IMR-90 (cell line): ENCODE measurements at regions not wholly inside any gene's neighbourhood (a gene's known extent, or its start where the extent isn't known, plus 50 kb on each side); places are given as distances from the start of the nearest gene placed in this dataset.

Source experiments
- ATAC-seq: fragments of 200-7000 bp; cut with Tn5 transposase; 2 replicates; pipeline ENCODE4 v1.9.1; 2020; ENCODE audit warnings: low read depth, mild to moderate bottlenecking, moderate library complexity
- BruUV-seq: library from RNA; stranded (reverse); fragments of 400-500 nt; replicated peaks from 2 replicates; lab custom pipeline; 2021; lab: Mats Ljungman, UMichigan
- CTCF ChIA-PET: fragments of 300-600 bp; formaldehyde crosslinking; extraction: SDS; loops from one replicate; lab custom pipeline; 2021; ENCODE audit warnings: antibody characterized with exemption; lab: Yijun Ruan, JAX
- POLR2A ChIA-PET: fragments of 300-600 bp; sonication (Branson Sonifier 250); formaldehyde crosslinking; loops from one replicate; lab custom pipeline; 2022; ENCODE audit warnings: antibody characterized with exemption; ENCODE audit not compliant: unreplicated experiment; lab: Charles Lee
- DNase-seq: peaks from one replicate; pipeline ENCODE4 v3.0.0; 2013
- H2AFZ ChIP-seq: replicated peaks from 2 replicates; pipeline ENCODE3; 2013; ENCODE audit warnings: low read length, mild to moderate bottlenecking; ENCODE audit not compliant: poor library complexity
- H2AK5ac ChIP-seq: 2 replicates; pipeline ENCODE4 v1.6.1; 2013; ENCODE audit warnings: low read depth, low read length, inconsistent platforms
- H2AK9ac ChIP-seq: replicated peaks from 2 replicates; pipeline ENCODE3; 2013; ENCODE audit warnings: mild to moderate bottlenecking, low read depth, low read length, moderate library complexity; ENCODE audit not compliant: poor library complexity
- H2BK120ac ChIP-seq: 2 replicates; pipeline ENCODE4 v1.6.1; 2013; ENCODE audit warnings: low read depth, low read length, inconsistent platforms
- H2BK15ac ChIP-seq: 3 replicates; pipeline ENCODE4 v1.6.1; 2013; ENCODE audit warnings: low read depth, low read length, inconsistent platforms
- H2BK20ac ChIP-seq: 2 replicates; pipeline ENCODE4 v1.6.1; 2013; ENCODE audit warnings: low read depth, mild to moderate bottlenecking, inconsistent platforms, low read length, moderate library complexity
- H2BK5ac ChIP-seq: 2 replicates; pipeline ENCODE4 v1.6.1; 2013; ENCODE audit warnings: mild to moderate bottlenecking, low read depth, low read length, inconsistent platforms; ENCODE audit not compliant: poor library complexity, severe bottlenecking
- H3K14ac ChIP-seq: replicated peaks from 2 replicates; pipeline ENCODE4 v1.6.1; 2013; ENCODE audit warnings: low read depth, low read length, inconsistent platforms
- H3K18ac ChIP-seq: 2 replicates; pipeline ENCODE4 v1.6.1; 2013; ENCODE audit warnings: low read depth, low read length, control low read depth
- H3K23ac ChIP-seq: 2 replicates; pipeline ENCODE4 v1.6.1; 2013; ENCODE audit warnings: low read depth, low read length, inconsistent platforms
- H3K27ac ChIP-seq: 2 replicates; pipeline ENCODE4 v1.5.1; 2013; ENCODE audit warnings: mild to moderate bottlenecking, control low read depth, low read length; ENCODE audit not compliant: insufficient read depth
- H3K27me3 ChIP-seq: 2 replicates; pipeline ENCODE4 v1.6.1; 2013; ENCODE audit warnings: low read length; ENCODE audit not compliant: control insufficient read depth, insufficient read depth
- H3K36me3 ChIP-seq: 2 replicates; pipeline ENCODE4 v1.6.1; 2013; ENCODE audit warnings: low read length, mixed read lengths; ENCODE audit not compliant: control insufficient read depth, insufficient read depth
- H3K4ac ChIP-seq: 2 replicates; pipeline ENCODE4 v1.6.1; 2013; ENCODE audit warnings: low read depth, low read length, inconsistent platforms
- H3K4me1 ChIP-seq: 2 replicates; pipeline ENCODE4 v1.6.1; 2013; ENCODE audit warnings: low read length, mixed read lengths; ENCODE audit not compliant: control insufficient read depth, insufficient read depth
- H3K4me2 ChIP-seq: 2 replicates; pipeline ENCODE4 v1.6.1; 2013; ENCODE audit warnings: low read depth, mild to moderate bottlenecking, control low read depth, low read length, moderate library complexity
- H3K4me3 ChIP-seq: 2 replicates; pipeline ENCODE4 v1.5.1; 2013; ENCODE audit warnings: low read depth, mild to moderate bottlenecking, control low read depth, low read length, moderate library complexity; ENCODE audit not compliant: insufficient read depth
- H3K56ac ChIP-seq: 2 replicates; pipeline ENCODE4 v1.6.1; 2013; ENCODE audit warnings: low read length, inconsistent platforms; ENCODE audit not compliant: insufficient read depth; ENCODE audit errors: extremely low read depth
- H3K79me1 ChIP-seq, 2 experiments: 2 replicates each; pipeline ENCODE4 v1.6.1; 2013; ENCODE audit warnings: low read length in 2 of 2, inconsistent platforms in 1 of 2, low read depth in 1 of 2
- H3K9ac ChIP-seq: 2 replicates; pipeline ENCODE4 v1.6.1; 2013; ENCODE audit warnings: low read depth, low read length, control low read depth
- H3K9me1 ChIP-seq: 2 replicates; pipeline ENCODE4 v1.6.1; 2013; ENCODE audit warnings: low read length, inconsistent platforms; ENCODE audit not compliant: insufficient read depth
- H3K9me3 ChIP-seq: 2 replicates; pipeline ENCODE4 v1.6.1; 2013; ENCODE audit warnings: low read length; ENCODE audit not compliant: control insufficient read depth, insufficient read depth
- H4K20me1 ChIP-seq: 2 replicates; pipeline ENCODE4 v1.6.1; 2013; ENCODE audit warnings: low read length, inconsistent platforms; ENCODE audit not compliant: insufficient read depth
- H4K5ac ChIP-seq: 2 replicates; pipeline ENCODE4 v1.6.1; 2013; ENCODE audit warnings: mild to moderate bottlenecking, low read depth, low read length, control low read depth
- H4K8ac ChIP-seq, 2 experiments: 2 replicates each; pipeline ENCODE4 v1.6.1; 2013; ENCODE audit warnings: low read depth in 2 of 2, low read length in 2 of 2, control low read depth in 1 of 2, inconsistent platforms in 1 of 2
- H4K91ac ChIP-seq: 2 replicates; pipeline ENCODE4 v1.6.1; 2013; ENCODE audit warnings: low read depth, low read length, inconsistent platforms; ENCODE audit not compliant: insufficient read depth
- CEBPB ChIP-seq: IDR thresholded peaks from 2 replicates; pipeline ENCODE4 v1.6.1; 2012; ENCODE audit warnings: low read depth, low read length, improper control_type of control experiment
- CHD1 ChIP-seq: IDR thresholded peaks from 2 replicates; pipeline ENCODE4 v1.6.1; 2012; ENCODE audit warnings: low read depth, low read length, improper control_type of control experiment
- FOS ChIP-seq: fragments of 150-350 bp; IDR thresholded peaks from 2 replicates; pipeline ENCODE4 v1.6.1; 2016; ENCODE audit warnings: low read depth, low read length
- MXI1 ChIP-seq: IDR thresholded peaks from 2 replicates; pipeline ENCODE4 v1.6.1; 2012; ENCODE audit warnings: low read depth, mild to moderate bottlenecking, low read length, moderate library complexity, borderline replicate concordance
- NFE2L2 ChIP-seq: fragments of 150-350 bp; IDR thresholded peaks from 2 replicates; pipeline ENCODE4 v1.6.1; 2016; ENCODE audit warnings: low read depth, mild to moderate bottlenecking, low read length
- RCOR1 ChIP-seq: IDR thresholded peaks from 2 replicates; pipeline ENCODE4 v1.6.1; 2012; ENCODE audit warnings: mild to moderate bottlenecking, low read length, improper control_type of control experiment; ENCODE audit not compliant: insufficient replicate concordance
- SMC3 ChIP-seq: fragments of 150-350 bp; IDR thresholded peaks from 2 replicates; pipeline ENCODE4 v1.6.1; 2016; ENCODE audit warnings: low read depth, mild to moderate bottlenecking, antibody characterized with exemption, low read length, moderate library complexity
- dilution Hi-C: fragments of 300-500 bp; cut with HindIII; formaldehyde crosslinking; loops from one replicate; pipeline ENCODE4 v1.14.3; 2018; ENCODE audit warnings: low sequenced_read_pairs; ENCODE audit not compliant: unreplicated experiment
- in situ Hi-C: fragments of 300-500 bp; cut with MboI; formaldehyde crosslinking; loops from 3 replicates; pipeline ENCODE4 v1.14.3; 2019; ENCODE audit warnings: low sequenced_read_pairs, inconsistent platforms, mixed read lengths
- intact Hi-C: fragments of 100-400 bp; cut with micrococcal nuclease; formaldehyde crosslinking; loops from 2 replicates; pipeline ENCODE4 v1.10.0; 2022
- TF ChIP-seq, protein P1 (sequence below): conservative IDR thresholded peaks from 2 replicates; pipeline ENCODE4 v1.5.1; 2012; ENCODE audit warnings: mild to moderate bottlenecking, low read depth, low read length, improper control_type of control experiment

DNA sequence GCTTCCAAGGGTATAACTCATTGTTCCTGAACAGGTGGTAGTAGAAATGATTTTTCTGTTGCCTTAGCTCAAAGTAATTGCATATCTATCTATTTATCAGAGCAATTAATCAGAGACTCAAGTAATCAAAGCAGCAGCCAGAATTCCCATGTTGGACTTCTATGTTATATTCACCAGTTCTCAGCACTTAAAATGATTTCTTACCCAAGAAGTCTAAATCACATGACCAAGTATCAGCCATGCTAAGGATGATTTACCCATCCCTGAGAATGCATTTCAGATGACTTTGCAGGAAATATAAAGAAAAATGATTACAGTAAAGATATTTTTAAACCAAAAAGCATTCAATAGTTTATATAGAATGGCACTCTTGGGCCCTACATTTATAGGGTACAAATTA lies 352.2 kb downstream of the NUP35 start:
- H2BK20ac ChIP-seq = no peak overlapping the region
- ChIA-PET CTCF (no interaction called here), POLR2A (no interaction called here)
- dilution Hi-C loops (no loop called here), in situ Hi-C loops (no loop called here), intact Hi-C loops (no loop called here)
- no peaks in the 10 kb centered on the region for H3K27me3 ChIP-seq
- no peak overlapping the region for H2BK15ac ChIP-seq
- no peak overlapping the region for H2AK9ac ChIP-seq
- H4K8ac ChIP-seq = no peak overlapping the region
- H2BK5ac ChIP-seq = no peak overlapping the region
- H3K23ac ChIP-seq = no peak overlapping the region
- no TSS peak for BruUV-seq
- no peak overlapping the region for H3K9ac ChIP-seq
- no peak overlapping the region for H3K27ac ChIP-seq
- peaks cover 4% of the 10 kb centered on the region for H3K9me3 ChIP-seq
- ATAC-seq (no peak), DNase-seq (no peak)
- no peak overlapping the region for H3K4me2 ChIP-seq
- no peak overlapping the region for H2AK5ac ChIP-seq
- H3K9me1 ChIP-seq = no peaks in the 10 kb centered on the region
- H3K79me1 ChIP-seq = no peaks in the 10 kb centered on the region
- no peaks in the 10 kb centered on the region for H4K20me1 ChIP-seq
- no peak overlapping the region for H2AFZ ChIP-seq
- H3K4ac ChIP-seq = no peak overlapping the region
- no peak overlapping the region for H4K91ac ChIP-seq
- H2BK120ac ChIP-seq = no peak overlapping the region
- H3K18ac ChIP-seq = no peak overlapping the region
- H3K14ac ChIP-seq = no peak overlapping the region
- no peak overlapping the region for H3K4me3 ChIP-seq
- no peak overlapping the region for H4K5ac ChIP-seq
- TF ChIP-seq, protein P1, sequence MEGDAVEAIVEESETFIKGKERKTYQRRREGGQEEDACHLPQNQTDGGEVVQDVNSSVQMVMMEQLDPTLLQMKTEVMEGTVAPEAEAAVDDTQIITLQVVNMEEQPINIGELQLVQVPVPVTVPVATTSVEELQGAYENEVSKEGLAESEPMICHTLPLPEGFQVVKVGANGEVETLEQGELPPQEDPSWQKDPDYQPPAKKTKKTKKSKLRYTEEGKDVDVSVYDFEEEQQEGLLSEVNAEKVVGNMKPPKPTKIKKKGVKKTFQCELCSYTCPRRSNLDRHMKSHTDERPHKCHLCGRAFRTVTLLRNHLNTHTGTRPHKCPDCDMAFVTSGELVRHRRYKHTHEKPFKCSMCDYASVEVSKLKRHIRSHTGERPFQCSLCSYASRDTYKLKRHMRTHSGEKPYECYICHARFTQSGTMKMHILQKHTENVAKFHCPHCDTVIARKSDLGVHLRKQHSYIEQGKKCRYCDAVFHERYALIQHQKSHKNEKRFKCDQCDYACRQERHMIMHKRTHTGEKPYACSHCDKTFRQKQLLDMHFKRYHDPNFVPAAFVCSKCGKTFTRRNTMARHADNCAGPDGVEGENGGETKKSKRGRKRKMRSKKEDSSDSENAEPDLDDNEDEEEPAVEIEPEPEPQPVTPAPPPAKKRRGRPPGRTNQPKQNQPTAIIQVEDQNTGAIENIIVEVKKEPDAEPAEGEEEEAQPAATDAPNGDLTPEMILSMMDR = no peak
- no peak for TF ChIP-seq SMC3
- no peak for TF ChIP-seq NFE2L2
- TF ChIP-seq MXI1 = no peak
- TF ChIP-seq FOS = no peak
- no peak for TF ChIP-seq CEBPB
- no peak for TF ChIP-seq CHD1
- TF ChIP-seq RCOR1 = no peak
- H3K56ac ChIP-seq = no peak overlapping the region
- no peaks in the 10 kb centered on the region for H3K4me1 ChIP-seq
- no peaks in the 10 kb centered on the region for H3K36me3 ChIP-seq
